Left lung (tissue), 4 donors: ENCODE measurements at regions not wholly inside any gene's neighbourhood (a gene's known extent, or its start where the extent isn't known, plus 50 kb on each side); places are given as distances from the start of the nearest gene placed in this dataset.
"Not testable (repeated sequence)": the region's sequence is repeated elsewhere in the genome, so short reads cannot be mapped to it uniquely, and the experiment has no call there.

Experiments used
- ATAC-seq: fragments of 200-7000 bp; cut with Tn5 transposase; one replicate; pipeline ENCODE4 v1.9.1; 2020; ENCODE audit warnings: moderate library complexity
- DNase-seq, 4 donors: peaks; one replicate each; pipeline ENCODE4 v3.0.0-alpha.2; 2013 to 2020
- H3K27ac ChIP-seq, 2 donors: fragments of 200-600 bp; sonication (generic) in 1 of 2; one replicate each; pipeline versions ENCODE4 v1.5.0 to v1.8.0; 2020 to 2021
- H3K27me3 ChIP-seq, 2 donors: fragments of 200-600 bp; sonication (generic) in 1 of 2; one replicate each; pipeline versions ENCODE4 v1.5.0 to v1.8.0; 2020 to 2021
- H3K36me3 ChIP-seq, 2 donors: fragments of 200-600 bp; sonication (generic) in 1 of 2; one replicate each; pipeline versions ENCODE4 v1.5.0 to v1.8.0; 2020 to 2021
- H3K4me1 ChIP-seq, 2 donors: fragments of 200-600 bp; one replicate each; pipeline ENCODE4 v1.8.0; 2021
- H3K4me3 ChIP-seq, 2 donors: fragments of 200-600 bp; sonication (generic) in 1 of 2; one replicate each; pipeline versions ENCODE4 v1.5.0 to v1.8.0; 2020 to 2021; ENCODE audit warnings: mild to moderate bottlenecking in 1 of 2
- H3K9me3 ChIP-seq, 2 donors: fragments of 200-600 bp; sonication (generic) in 1 of 2; one replicate each; pipeline versions ENCODE4 v1.5.0 to v1.8.0; 2020 to 2021
- intact Hi-C, 2 donors: fragments of 100-400 bp; cut with DNase I; formaldehyde crosslinking; loops; one replicate each; pipeline versions ENCODE4 v1.11.2 to v1.14.2; 2022
- TF ChIP-seq, protein P1 (sequence below), 2 donors: fragments of 200-600 bp; sonication (generic) in 1 of 2; IDR thresholded peaks; one replicate each; pipeline versions ENCODE4 v1.5.0 to v1.8.0; 2021; ENCODE audit warnings: antibody characterized with exemption in 2 of 2
- donor health status: DM: no; HTN: yes; CAD: no.
- donor health status: DM: no; HTN: no; CAD: no.

DNA sequence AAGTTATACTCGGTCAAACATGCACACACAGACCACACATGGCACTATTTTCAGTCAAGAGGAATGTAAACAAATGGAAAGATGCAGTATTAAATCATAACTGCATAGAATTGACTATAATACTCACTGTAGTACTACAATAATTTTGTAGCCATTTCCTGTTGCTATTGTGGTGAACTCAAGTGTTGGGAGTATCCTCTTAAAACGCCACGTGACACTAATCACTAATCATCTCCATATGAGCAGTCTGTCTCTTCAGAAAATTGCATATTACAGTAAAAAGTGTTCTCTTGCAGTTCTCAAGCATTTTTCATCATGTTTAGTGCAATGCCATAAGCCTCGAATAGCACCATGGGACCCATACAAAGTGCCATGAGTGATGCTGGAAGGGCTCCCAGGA is 258.7 kb upstream of the ID4 start:
- Histone ChIP-seq H3K27me3 (no peaks in the 10 kb centered on the region), H3K36me3 (no peaks in the 10 kb centered on the region), H3K9me3 (peaks cover 0 to 19% of the 10 kb centered on the region in 2 donors), H3K4me3 (no peak overlapping the region), H3K27ac (no peak overlapping the region), H3K4me1 (no peaks in the 10 kb centered on the region)
- no peak for ATAC-seq
- TF ChIP-seq, protein P1, sequence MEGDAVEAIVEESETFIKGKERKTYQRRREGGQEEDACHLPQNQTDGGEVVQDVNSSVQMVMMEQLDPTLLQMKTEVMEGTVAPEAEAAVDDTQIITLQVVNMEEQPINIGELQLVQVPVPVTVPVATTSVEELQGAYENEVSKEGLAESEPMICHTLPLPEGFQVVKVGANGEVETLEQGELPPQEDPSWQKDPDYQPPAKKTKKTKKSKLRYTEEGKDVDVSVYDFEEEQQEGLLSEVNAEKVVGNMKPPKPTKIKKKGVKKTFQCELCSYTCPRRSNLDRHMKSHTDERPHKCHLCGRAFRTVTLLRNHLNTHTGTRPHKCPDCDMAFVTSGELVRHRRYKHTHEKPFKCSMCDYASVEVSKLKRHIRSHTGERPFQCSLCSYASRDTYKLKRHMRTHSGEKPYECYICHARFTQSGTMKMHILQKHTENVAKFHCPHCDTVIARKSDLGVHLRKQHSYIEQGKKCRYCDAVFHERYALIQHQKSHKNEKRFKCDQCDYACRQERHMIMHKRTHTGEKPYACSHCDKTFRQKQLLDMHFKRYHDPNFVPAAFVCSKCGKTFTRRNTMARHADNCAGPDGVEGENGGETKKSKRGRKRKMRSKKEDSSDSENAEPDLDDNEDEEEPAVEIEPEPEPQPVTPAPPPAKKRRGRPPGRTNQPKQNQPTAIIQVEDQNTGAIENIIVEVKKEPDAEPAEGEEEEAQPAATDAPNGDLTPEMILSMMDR (IDR thresholded peaks at IDR 0.05) = no peak
- no peak for DNase-seq
- intact Hi-C loops = no loop called here

DNA sequence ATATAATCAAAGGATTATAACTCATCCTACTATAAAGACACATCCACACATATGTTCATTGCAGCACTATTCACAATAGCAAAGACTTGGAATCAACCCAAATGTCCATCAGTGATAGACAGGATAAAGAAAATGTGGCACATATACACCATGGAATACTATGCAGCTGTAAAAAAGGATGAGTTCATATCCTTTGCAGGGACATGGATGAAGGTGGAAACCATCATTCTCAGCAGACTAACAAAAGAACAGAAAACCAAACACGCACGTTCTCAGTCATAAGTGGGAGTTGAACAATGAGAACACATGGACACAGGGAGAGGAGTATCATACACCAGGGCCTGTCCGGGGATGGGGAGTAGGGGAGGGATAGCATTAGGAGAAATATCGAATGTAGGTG is 253.0 kb upstream of the ID4 start:
- H3K4me1 ChIP-seq, ATAC-seq, DNase-seq, H3K27ac ChIP-seq, H3K36me3 ChIP-seq, H3K4me3 ChIP-seq, H3K27me3 ChIP-seq, intact Hi-C loops: not testable (repeated sequence)
- H3K9me3 ChIP-seq = peaks cover 0 to 16% of the 10 kb centered on the region in 2 donors

DNA sequence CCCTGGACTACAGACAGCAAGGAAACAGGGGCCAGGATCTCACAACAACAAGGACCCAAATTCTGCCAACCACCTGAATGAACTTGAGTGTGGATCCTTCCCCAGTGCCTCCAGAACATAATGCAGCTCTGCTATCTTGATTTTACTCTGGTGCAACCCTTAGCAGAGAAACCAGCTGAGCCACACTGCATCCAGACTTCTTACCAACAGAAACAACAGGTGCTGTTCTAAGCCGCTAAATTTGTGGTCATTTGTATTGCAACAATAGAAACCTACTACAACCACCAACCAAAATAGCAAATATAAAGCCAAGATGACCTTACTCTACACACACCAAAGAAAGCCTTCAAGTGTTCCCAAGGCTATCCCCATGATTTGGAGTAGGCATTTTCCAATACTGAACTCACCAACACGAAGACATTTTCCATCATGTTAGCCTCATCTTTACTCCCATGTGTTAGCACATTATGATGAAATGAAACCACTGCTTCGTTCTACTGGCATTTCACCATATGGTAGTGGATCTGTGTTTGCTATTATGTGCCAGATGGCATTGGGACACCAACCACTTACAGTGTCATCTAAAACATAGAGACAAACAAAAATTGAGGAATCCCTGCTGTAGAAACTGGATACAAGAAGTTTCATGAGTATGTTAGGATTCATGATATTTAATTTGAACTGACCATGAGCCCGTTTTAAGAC is 249.8 kb upstream of the ID4 start:
- intact Hi-C loops = no loop called here
- Histone ChIP-seq H3K4me1 (no peaks in the 10 kb centered on the region), H3K27me3 (no peaks in the 10 kb centered on the region), H3K4me3 (no peak overlapping the region), H3K9me3 (peaks cover 0 to 9% of the 10 kb centered on the region in 2 donors), H3K36me3 (no peaks in the 10 kb centered on the region), H3K27ac (no peak overlapping the region)
- no peak for ATAC-seq
- DNase-seq = no peak
- TF ChIP-seq, protein P1 (IDR thresholded peaks at IDR 0.05) = no peak

DNA sequence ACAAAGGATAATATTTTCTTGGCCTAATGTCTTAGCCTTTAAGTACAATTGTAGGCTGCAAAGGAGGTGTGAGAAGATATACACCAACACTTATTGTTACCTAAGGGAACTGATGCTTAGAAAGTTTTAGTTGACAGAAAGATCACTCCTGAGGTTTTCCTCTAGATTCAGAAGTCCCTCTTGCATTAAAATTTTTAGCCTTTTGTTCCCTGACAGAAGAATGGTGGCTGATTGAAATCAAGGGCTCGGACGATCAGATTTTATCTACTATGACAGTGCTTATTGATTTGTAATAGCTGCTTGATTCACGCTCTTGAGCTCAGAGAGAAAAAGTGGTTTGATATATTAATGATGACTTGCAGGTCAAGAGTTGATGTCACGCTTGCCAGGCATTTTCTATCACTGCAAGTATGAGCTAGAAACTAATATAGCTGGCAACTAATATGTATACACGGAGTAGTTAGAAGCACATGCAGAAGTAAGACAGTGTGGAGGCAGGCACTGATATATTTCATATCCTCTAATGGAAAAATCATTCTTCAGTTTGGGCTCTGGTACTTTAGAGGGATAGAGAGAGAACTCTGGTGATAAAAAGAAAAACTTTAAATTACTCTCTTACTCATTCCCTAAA is 246.6 kb upstream of the ID4 start:
- TF ChIP-seq, protein P1 (IDR thresholded peaks at IDR 0.05) = no peak
- H3K9me3 ChIP-seq = no peaks in the 10 kb centered on the region
- H3K27ac ChIP-seq = no peak overlapping the region
- ATAC-seq = no peak
- DNase-seq = no peak
- H3K4me3 ChIP-seq = no peak overlapping the region
- no peaks in the 10 kb centered on the region for H3K36me3 ChIP-seq
- intact Hi-C loops = no loop called here
- no peaks in the 10 kb centered on the region for H3K4me1 ChIP-seq
- no peaks in the 10 kb centered on the region for H3K27me3 ChIP-seq

DNA sequence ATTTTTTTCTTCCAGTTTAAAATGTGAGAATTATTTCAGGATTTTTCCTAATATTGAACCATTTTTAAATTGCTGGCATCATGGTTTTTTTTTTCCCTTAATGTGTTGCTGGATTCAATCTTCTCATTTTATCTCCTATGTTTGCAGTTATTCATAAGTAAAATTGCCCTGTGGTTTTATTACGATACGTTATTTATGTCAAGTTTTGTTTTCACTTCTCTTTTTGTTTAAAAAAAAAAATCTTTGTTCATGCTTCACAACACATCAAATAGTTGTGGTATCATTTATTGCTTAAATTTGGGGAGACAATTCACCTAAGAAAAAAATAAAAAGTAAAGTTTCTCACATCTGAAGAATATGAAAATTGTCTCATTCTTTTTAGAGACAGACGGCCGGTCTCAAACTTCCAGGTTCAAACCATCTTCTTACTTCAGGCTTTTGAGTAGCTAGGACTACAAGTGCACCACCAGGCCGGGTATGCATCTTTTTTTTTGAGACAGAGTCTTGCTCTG is 239.3 kb upstream of the ID4 start:
- no peaks in the 10 kb centered on the region for H3K36me3 ChIP-seq
- intact Hi-C loops = no loop called here
- H3K9me3 ChIP-seq = no peaks in the 10 kb centered on the region
- H3K27me3 ChIP-seq = no peaks in the 10 kb centered on the region
- H3K4me3 ChIP-seq = no peak overlapping the region
- no peak for ATAC-seq
- H3K4me1 ChIP-seq = no peaks in the 10 kb centered on the region
- no peak overlapping the region for H3K27ac ChIP-seq
- no peak for DNase-seq
- TF ChIP-seq, protein P1 (IDR thresholded peaks at IDR 0.05) = no peak
